IMR-90 (cell line): ENCODE measurements at regions not wholly inside any gene's neighbourhood (a gene's known extent, or its start where the extent isn't known, plus 50 kb on each side); places are given as distances from the start of the nearest gene placed in this dataset.
A peak's percentile ranks its signal among the peaks of the same experiment; 100 is the strongest.

Experiments used
- ATAC-seq: fragments of 200-7000 bp; cut with Tn5 transposase; 2 replicates; pipeline ENCODE4 v1.9.1; 2020; ENCODE audit warnings: low read depth, mild to moderate bottlenecking, moderate library complexity
- BruUV-seq: library from RNA; stranded (reverse); fragments of 400-500 nt; replicated peaks from 2 replicates; lab custom pipeline; 2021; lab: Mats Ljungman, UMichigan
- CTCF ChIA-PET: fragments of 300-600 bp; formaldehyde crosslinking; extraction: SDS; loops from one replicate; lab custom pipeline; 2021; ENCODE audit warnings: antibody characterized with exemption; lab: Yijun Ruan, JAX
- POLR2A ChIA-PET: fragments of 300-600 bp; sonication (Branson Sonifier 250); formaldehyde crosslinking; loops from one replicate; lab custom pipeline; 2022; ENCODE audit warnings: antibody characterized with exemption; ENCODE audit not compliant: unreplicated experiment; lab: Charles Lee
- DNase-seq: peaks from one replicate; pipeline ENCODE4 v3.0.0; 2013
- H2AFZ ChIP-seq: replicated peaks from 2 replicates; pipeline ENCODE3; 2013; ENCODE audit warnings: low read length, mild to moderate bottlenecking; ENCODE audit not compliant: poor library complexity
- H2AK5ac ChIP-seq: 2 replicates; pipeline ENCODE4 v1.6.1; 2013; ENCODE audit warnings: low read depth, low read length, inconsistent platforms
- H2AK9ac ChIP-seq: replicated peaks from 2 replicates; pipeline ENCODE3; 2013; ENCODE audit warnings: mild to moderate bottlenecking, low read depth, low read length, moderate library complexity; ENCODE audit not compliant: poor library complexity
- H2BK120ac ChIP-seq: 2 replicates; pipeline ENCODE4 v1.6.1; 2013; ENCODE audit warnings: low read depth, low read length, inconsistent platforms
- H2BK15ac ChIP-seq: 3 replicates; pipeline ENCODE4 v1.6.1; 2013; ENCODE audit warnings: low read depth, low read length, inconsistent platforms
- H2BK20ac ChIP-seq: 2 replicates; pipeline ENCODE4 v1.6.1; 2013; ENCODE audit warnings: low read depth, mild to moderate bottlenecking, inconsistent platforms, low read length, moderate library complexity
- H2BK5ac ChIP-seq: 2 replicates; pipeline ENCODE4 v1.6.1; 2013; ENCODE audit warnings: mild to moderate bottlenecking, low read depth, low read length, inconsistent platforms; ENCODE audit not compliant: poor library complexity, severe bottlenecking
- H3K14ac ChIP-seq: replicated peaks from 2 replicates; pipeline ENCODE4 v1.6.1; 2013; ENCODE audit warnings: low read depth, low read length, inconsistent platforms
- H3K18ac ChIP-seq: 2 replicates; pipeline ENCODE4 v1.6.1; 2013; ENCODE audit warnings: low read depth, low read length, control low read depth
- H3K23ac ChIP-seq: 2 replicates; pipeline ENCODE4 v1.6.1; 2013; ENCODE audit warnings: low read depth, low read length, inconsistent platforms
- H3K27ac ChIP-seq: 2 replicates; pipeline ENCODE4 v1.5.1; 2013; ENCODE audit warnings: mild to moderate bottlenecking, control low read depth, low read length; ENCODE audit not compliant: insufficient read depth
- H3K27me3 ChIP-seq: 2 replicates; pipeline ENCODE4 v1.6.1; 2013; ENCODE audit warnings: low read length; ENCODE audit not compliant: control insufficient read depth, insufficient read depth
- H3K36me3 ChIP-seq: 2 replicates; pipeline ENCODE4 v1.6.1; 2013; ENCODE audit warnings: low read length, mixed read lengths; ENCODE audit not compliant: control insufficient read depth, insufficient read depth
- H3K4ac ChIP-seq: 2 replicates; pipeline ENCODE4 v1.6.1; 2013; ENCODE audit warnings: low read depth, low read length, inconsistent platforms
- H3K4me1 ChIP-seq: 2 replicates; pipeline ENCODE4 v1.6.1; 2013; ENCODE audit warnings: low read length, mixed read lengths; ENCODE audit not compliant: control insufficient read depth, insufficient read depth
- H3K4me2 ChIP-seq: 2 replicates; pipeline ENCODE4 v1.6.1; 2013; ENCODE audit warnings: low read depth, mild to moderate bottlenecking, control low read depth, low read length, moderate library complexity
- H3K4me3 ChIP-seq: 2 replicates; pipeline ENCODE4 v1.5.1; 2013; ENCODE audit warnings: low read depth, mild to moderate bottlenecking, control low read depth, low read length, moderate library complexity; ENCODE audit not compliant: insufficient read depth
- H3K56ac ChIP-seq: 2 replicates; pipeline ENCODE4 v1.6.1; 2013; ENCODE audit warnings: low read length, inconsistent platforms; ENCODE audit not compliant: insufficient read depth; ENCODE audit errors: extremely low read depth
- H3K79me1 ChIP-seq, 2 experiments: 2 replicates each; pipeline ENCODE4 v1.6.1; 2013; ENCODE audit warnings: low read length in 2 of 2, inconsistent platforms in 1 of 2, low read depth in 1 of 2
- H3K9ac ChIP-seq: 2 replicates; pipeline ENCODE4 v1.6.1; 2013; ENCODE audit warnings: low read depth, low read length, control low read depth
- H3K9me1 ChIP-seq: 2 replicates; pipeline ENCODE4 v1.6.1; 2013; ENCODE audit warnings: low read length, inconsistent platforms; ENCODE audit not compliant: insufficient read depth
- H3K9me3 ChIP-seq: 2 replicates; pipeline ENCODE4 v1.6.1; 2013; ENCODE audit warnings: low read length; ENCODE audit not compliant: control insufficient read depth, insufficient read depth
- H4K20me1 ChIP-seq: 2 replicates; pipeline ENCODE4 v1.6.1; 2013; ENCODE audit warnings: low read length, inconsistent platforms; ENCODE audit not compliant: insufficient read depth
- H4K5ac ChIP-seq: 2 replicates; pipeline ENCODE4 v1.6.1; 2013; ENCODE audit warnings: mild to moderate bottlenecking, low read depth, low read length, control low read depth
- H4K8ac ChIP-seq, 2 experiments: 2 replicates each; pipeline ENCODE4 v1.6.1; 2013; ENCODE audit warnings: low read depth in 2 of 2, low read length in 2 of 2, control low read depth in 1 of 2, inconsistent platforms in 1 of 2
- H4K91ac ChIP-seq: 2 replicates; pipeline ENCODE4 v1.6.1; 2013; ENCODE audit warnings: low read depth, low read length, inconsistent platforms; ENCODE audit not compliant: insufficient read depth
- BHLHE40 ChIP-seq: fragments of 150-350 bp; IDR thresholded peaks from 2 replicates; pipeline ENCODE4 v1.6.1; 2016; ENCODE audit warnings: mild to moderate bottlenecking, low read depth, low read length
- CEBPB ChIP-seq: IDR thresholded peaks from 2 replicates; pipeline ENCODE4 v1.6.1; 2012; ENCODE audit warnings: low read depth, low read length, improper control_type of control experiment
- CHD1 ChIP-seq: IDR thresholded peaks from 2 replicates; pipeline ENCODE4 v1.6.1; 2012; ENCODE audit warnings: low read depth, low read length, improper control_type of control experiment
- CTCF ChIP-seq: conservative IDR thresholded peaks from 2 replicates; pipeline ENCODE4 v1.5.1; 2012; ENCODE audit warnings: mild to moderate bottlenecking, low read depth, low read length, improper control_type of control experiment
- ELK1 ChIP-seq: fragments of 150-350 bp; IDR thresholded peaks from 2 replicates; pipeline ENCODE4 v1.6.1; 2016; ENCODE audit warnings: low read depth, mild to moderate bottlenecking, low read length, moderate library complexity, borderline replicate concordance
- FOS ChIP-seq: fragments of 150-350 bp; IDR thresholded peaks from 2 replicates; pipeline ENCODE4 v1.6.1; 2016; ENCODE audit warnings: low read depth, low read length
- MAFK ChIP-seq: IDR thresholded peaks from 2 replicates; pipeline ENCODE4 v1.6.1; 2012; ENCODE audit warnings: low read depth, low read length, improper control_type of control experiment
- MAZ ChIP-seq: IDR thresholded peaks from 2 replicates; pipeline ENCODE4 v1.6.1; 2012; ENCODE audit warnings: low read depth, mild to moderate bottlenecking, low read length, improper control_type of control experiment, moderate library complexity, borderline replicate concordance
- MXI1 ChIP-seq: IDR thresholded peaks from 2 replicates; pipeline ENCODE4 v1.6.1; 2012; ENCODE audit warnings: low read depth, mild to moderate bottlenecking, low read length, moderate library complexity, borderline replicate concordance
- NFE2L2 ChIP-seq: fragments of 150-350 bp; IDR thresholded peaks from 2 replicates; pipeline ENCODE4 v1.6.1; 2016; ENCODE audit warnings: low read depth, mild to moderate bottlenecking, low read length
- POLR2A ChIP-seq: IDR thresholded peaks from 2 replicates; pipeline ENCODE4 v1.6.1; 2012; ENCODE audit warnings: mild to moderate bottlenecking, low read depth, low read length
- RAD21 ChIP-seq: IDR thresholded peaks from 2 replicates; pipeline ENCODE4 v1.6.1; 2012; ENCODE audit warnings: low read length, improper control_type of control experiment
- RCOR1 ChIP-seq: IDR thresholded peaks from 2 replicates; pipeline ENCODE4 v1.6.1; 2012; ENCODE audit warnings: mild to moderate bottlenecking, low read length, improper control_type of control experiment; ENCODE audit not compliant: insufficient replicate concordance
- RFX5 ChIP-seq: IDR thresholded peaks from 2 replicates; pipeline ENCODE4 v1.8.0; 2012; ENCODE audit warnings: low read depth, mild to moderate bottlenecking, low read length, moderate library complexity
- SMC3 ChIP-seq: fragments of 150-350 bp; IDR thresholded peaks from 2 replicates; pipeline ENCODE4 v1.6.1; 2016; ENCODE audit warnings: low read depth, mild to moderate bottlenecking, antibody characterized with exemption, low read length, moderate library complexity
- USF2 ChIP-seq: fragments of 150-350 bp; IDR thresholded peaks from 2 replicates; pipeline ENCODE4 v1.6.1; 2017; ENCODE audit warnings: mild to moderate bottlenecking, antibody characterized with exemption, low read length, low read depth
- WGBS, 2 experiments: methylation state at CpG; one replicate each; pipeline versions ENCODE4 v1.1.5 to v1.1.7; 2013; ENCODE audit warnings: missing lambda C conversion rate in 2 of 2; ENCODE audit not compliant: insufficient read length in 1 of 2; ENCODE audit errors: extremely low coverage in 2 of 2; 5-methylcytosine and 5-hydroxymethylcytosine counted together
- dilution Hi-C: fragments of 300-500 bp; cut with HindIII; formaldehyde crosslinking; loops from one replicate; pipeline ENCODE4 v1.14.3; 2018; ENCODE audit warnings: low sequenced_read_pairs; ENCODE audit not compliant: unreplicated experiment
- in situ Hi-C: fragments of 300-500 bp; cut with MboI; formaldehyde crosslinking; loops from 3 replicates; pipeline ENCODE4 v1.14.3; 2019; ENCODE audit warnings: low sequenced_read_pairs, inconsistent platforms, mixed read lengths
- intact Hi-C: fragments of 100-400 bp; cut with micrococcal nuclease; formaldehyde crosslinking; loops from 2 replicates; pipeline ENCODE4 v1.10.0; 2022

- Histone ChIP-seq H3K27ac (no peak overlapping the region), H3K27me3 (no peaks in the 10 kb centered on the region), H2BK120ac (peak overlapping the region; percentile 20), H4K91ac (peak overlapping the region; percentile 36), H4K5ac (peak overlapping the region; percentile 17; the same call in 1 of the 2 replicates), H3K18ac (peak overlapping the region; percentile 64; the same call in 1 of the 2 replicates), H3K4ac (peak overlapping the region; percentile 69; the same call in 1 of the 2 replicates), H3K79me1 (no peaks in the 10 kb centered on the region), H3K9me1 (peaks cover 4% of the 10 kb centered on the region; the same call in 1 of the 2 replicates), H4K8ac (peak overlapping the region in 1 of 2 experiments; percentile 40; a peak in 2 of 4 replicates), H3K56ac (no peak overlapping the region), H2BK20ac (peak overlapping the region; percentile 79; the same call in 1 of the 2 replicates), H3K4me3 (no peak overlapping the region), H3K4me2 (peak overlapping the region; percentile 37; the same call in 1 of the 2 replicates), H3K4me1 (peaks cover 8% of the 10 kb centered on the region), H3K14ac (peak overlapping the region; percentile 38), H3K36me3 (no peaks in the 10 kb centered on the region), H3K23ac (no peak overlapping the region; the same call in 1 of the 2 replicates), H4K20me1 (no peaks in the 10 kb centered on the region), H3K9me3 (no peaks in the 10 kb centered on the region), H3K9ac (no peak overlapping the region), H2AK5ac (no peak overlapping the region), H2BK15ac (no peak overlapping the region), H2AK9ac (no peak overlapping the region), H2BK5ac (peak overlapping the region; percentile 36), H2AFZ (no peak overlapping the region)
- in situ Hi-C loops: no loop called here
- intact Hi-C loops: no loop called here
- ChIA-PET POLR2A (no interaction called here), CTCF (interaction anchor here (0.6 kb wide), 1 partner anchor 16 kb away, joined by 8 read pairs; no protein-coding TSS in a partner anchor)
- dilution Hi-C loops: no loop called here
- ATAC-seq (no peak), DNase-seq (no peak)
- BruUV-seq: no TSS peak
- no CpG with 5 or more reads among the region's 3 CpGs for WGBS, 2 experiments
- TF ChIP-seq CEBPB: no peak
- TF ChIP-seq MXI1: no peak
- no peak for TF ChIP-seq CHD1
- no peak for TF ChIP-seq MAFK
- TF ChIP-seq NFE2L2: no peak
- TF ChIP-seq MAZ: no peak
- no peak for TF ChIP-seq CTCF
- TF ChIP-seq POLR2A: no peak
- TF ChIP-seq SMC3: no peak
- TF ChIP-seq FOS: no peak
- TF ChIP-seq RAD21: no peak
- no peak for TF ChIP-seq BHLHE40
- no peak for TF ChIP-seq RFX5
- TF ChIP-seq USF2: no peak
- TF ChIP-seq RCOR1: no peak
- no peak for TF ChIP-seq ELK1
Measured at GRCh38 chr11:23974051-23974450, 522.8 kb upstream of the LUZP2 start.
